IPS-NIHi11 (cell line): ENCODE measurements at regions not wholly inside any gene's neighbourhood (a gene's known extent, or its start where the extent isn't known, plus 50 kb on each side); places are given as distances from the start of the nearest gene placed in this dataset.
A peak's percentile ranks its signal among the peaks of the same experiment; 100 is the strongest.

Experiments
- DNase-seq: peaks from one replicate; pipeline ENCODE4 v3.0.0; 2012; ENCODE audit warnings: mixed read lengths, low spot score

DNA sequence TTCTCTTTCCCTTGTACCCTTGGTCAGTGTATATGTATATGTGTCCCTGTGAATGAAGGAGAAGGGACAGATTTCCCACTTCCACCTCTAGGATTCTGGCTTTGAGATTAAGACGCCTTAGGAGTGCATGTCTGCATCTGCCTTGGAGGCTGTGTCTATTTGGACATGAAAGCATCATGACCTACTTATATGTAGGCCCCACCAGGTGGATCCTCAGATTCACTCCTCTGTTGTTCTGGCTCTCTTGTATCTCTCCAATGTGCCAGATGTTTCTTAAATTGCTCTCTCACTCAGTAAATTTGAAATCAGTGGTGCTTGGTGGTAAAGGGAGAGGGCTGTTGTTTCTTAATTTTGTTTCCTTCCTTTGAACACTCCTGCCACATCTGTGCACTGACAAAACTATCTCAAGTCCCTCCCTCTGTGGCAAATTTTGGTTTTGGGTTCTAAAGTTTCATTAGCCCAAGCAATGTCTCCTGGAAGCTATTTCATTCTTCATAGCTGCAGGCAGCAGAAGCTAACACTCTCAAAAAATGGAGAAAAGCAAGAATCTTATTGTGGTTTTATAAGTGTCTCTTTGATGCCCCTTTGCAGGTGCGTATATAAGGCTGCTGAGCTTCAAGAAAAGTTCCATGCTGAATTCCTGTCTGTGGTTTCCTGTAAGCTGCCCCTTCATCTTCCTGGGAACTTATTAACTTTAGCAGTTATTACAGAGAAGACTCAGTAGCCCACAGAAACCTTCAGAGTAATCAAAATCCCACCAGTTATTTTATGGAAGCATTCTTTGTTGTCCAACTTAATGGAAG is 179.7 kb upstream of the SETBP1 start:
- no peak for DNase-seq

DNA sequence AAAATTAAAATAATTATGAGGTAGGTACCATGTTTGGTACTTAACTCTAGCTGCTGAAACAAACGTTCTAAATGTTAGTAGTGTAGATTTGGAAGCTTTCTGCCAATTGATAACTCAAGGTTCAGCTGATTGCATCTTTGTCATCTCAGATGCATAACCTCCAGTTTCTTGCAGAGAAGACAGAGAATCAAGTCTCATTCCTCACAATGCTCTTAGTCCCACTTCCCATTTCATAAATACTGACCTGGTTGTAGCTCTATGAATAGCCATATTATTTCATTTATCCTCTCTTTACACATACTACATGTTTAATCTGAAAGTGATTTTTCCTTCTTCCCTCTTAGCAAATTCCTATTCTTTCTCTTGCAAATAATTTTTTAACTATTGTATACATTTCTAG is 178.5 kb upstream of the SETBP1 start:
- DNase-seq: no peak

GRCh38 chr18:44502790-44503189 is 177.9 kb upstream of the SETBP1 start:
- no peak for DNase-seq

DNA sequence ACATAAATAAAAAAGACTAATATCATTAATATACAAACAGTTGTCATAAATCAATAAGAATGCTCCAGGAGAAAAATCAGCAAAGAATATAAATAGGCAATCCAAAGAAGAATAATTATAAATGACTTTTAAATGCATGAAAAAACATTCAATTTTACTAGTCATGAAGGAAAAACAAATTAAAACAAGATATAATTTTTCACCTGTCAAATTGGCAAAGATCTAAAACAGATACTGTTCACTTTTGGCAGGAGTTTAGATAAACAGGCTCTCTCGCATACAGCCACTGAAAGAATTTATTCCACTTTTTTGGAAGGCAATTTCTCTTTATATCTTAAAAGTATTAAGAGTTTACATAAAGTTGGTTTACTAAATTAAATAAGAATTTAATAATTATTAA is 176.8 kb upstream of the SETBP1 start:
- no peak for DNase-seq

- DNase-seq: no peak
Measured at GRCh38 chr18:44507729-44508325, 172.9 kb upstream of the SETBP1 start.

GRCh38 chr18:44508474-44508873 is 172.2 kb upstream of the SETBP1 start:
- DNase-seq: no peak

- no peak for DNase-seq
Measured at GRCh38 chr18:44509048-44509447, 171.6 kb upstream of the SETBP1 start.

DNA sequence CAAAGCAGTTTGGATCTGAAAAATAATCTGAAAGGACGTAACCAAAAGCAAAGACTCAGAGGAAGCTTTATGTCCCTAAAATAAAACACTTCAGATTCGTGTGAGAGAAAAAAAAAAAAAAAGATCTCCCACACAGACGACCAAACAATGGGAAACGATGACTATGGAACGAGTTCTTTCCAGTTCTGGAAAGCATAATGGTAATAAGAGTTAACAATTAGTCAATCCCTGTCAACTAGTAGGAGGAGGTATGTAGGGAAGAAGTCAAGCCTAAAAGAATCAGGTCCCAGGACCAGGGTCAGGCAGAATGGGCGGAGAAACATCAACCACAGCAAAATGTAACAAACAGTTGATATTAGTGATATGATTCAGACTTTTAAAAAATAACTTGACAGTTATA is 170.3 kb upstream of the SETBP1 start:
- DNase-seq: no peak

- no peak for DNase-seq
Measured at GRCh38 chr18:44513233-44513632, 167.5 kb upstream of the SETBP1 start.

DNA sequence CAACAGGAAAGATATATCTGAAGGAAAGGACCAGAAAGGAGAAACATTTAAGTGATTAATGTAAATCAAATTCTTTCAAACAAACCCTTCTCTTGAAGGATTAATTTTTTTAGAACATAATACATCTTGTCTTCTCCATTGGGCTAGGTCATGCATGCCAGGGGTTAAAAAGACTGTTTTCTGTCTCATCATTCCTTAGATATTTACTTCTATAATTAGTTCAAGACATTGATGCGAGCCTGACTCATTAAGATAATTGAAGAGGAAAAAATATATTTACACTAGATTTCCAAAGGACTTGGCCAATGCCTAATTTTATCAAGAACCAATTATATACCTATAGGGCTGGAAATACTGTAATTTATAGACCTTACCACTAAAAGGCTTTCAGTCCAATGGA is 166.6 kb upstream of the SETBP1 start:
- no peak for DNase-seq

DNA sequence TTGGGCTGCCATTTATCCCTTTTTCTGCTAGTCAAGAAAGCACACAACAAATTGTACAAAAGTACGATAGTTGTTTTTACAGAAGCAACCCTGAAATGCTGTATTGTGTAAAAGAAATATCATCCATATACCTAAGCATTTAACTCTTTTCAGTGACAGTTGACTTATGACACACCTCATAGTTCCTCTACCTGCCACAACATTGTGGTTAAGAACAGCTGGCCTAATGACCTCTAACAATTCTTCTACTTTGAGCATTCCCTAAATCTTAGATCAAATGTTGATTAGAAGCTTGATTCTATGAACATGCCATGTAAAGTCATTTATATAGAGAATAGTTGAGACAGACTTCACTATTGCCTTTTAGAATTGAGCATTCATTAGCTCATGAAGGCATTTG is 165.9 kb upstream of the SETBP1 start:
- DNase-seq: no peak

DNA sequence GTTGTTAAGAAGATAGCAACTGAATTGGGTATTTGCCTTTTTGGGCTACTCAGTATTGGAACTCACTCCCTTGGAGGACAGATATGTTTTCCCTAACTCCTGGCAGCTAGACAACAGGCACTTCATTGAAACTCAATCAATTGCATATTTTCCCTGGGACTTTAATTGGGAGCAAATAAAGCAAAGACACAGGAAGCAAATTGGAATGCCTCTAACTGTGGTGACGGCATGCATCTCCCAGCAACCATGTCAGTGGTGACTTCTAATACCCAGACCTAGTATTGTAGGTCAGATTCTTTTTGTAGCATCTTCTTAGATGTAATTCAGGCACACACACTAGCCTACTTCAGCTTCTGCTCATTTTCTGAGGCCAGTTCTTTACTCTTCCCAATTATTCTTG is 164.2 kb upstream of the SETBP1 start:
- no peak for DNase-seq

- no peak for DNase-seq
Measured at GRCh38 chr18:44517136-44517535, 163.6 kb upstream of the SETBP1 start.

- no peak for DNase-seq
Measured at GRCh38 chr18:44518091-44518615, 162.5 kb upstream of the SETBP1 start.

- DNase-seq: no peak
Measured at GRCh38 chr18:44518666-44519065, 162.0 kb upstream of the SETBP1 start.

GRCh38 chr18:44520981-44521667 is 159.6 kb upstream of the SETBP1 start:
- DNase-seq: no peak

DNA sequence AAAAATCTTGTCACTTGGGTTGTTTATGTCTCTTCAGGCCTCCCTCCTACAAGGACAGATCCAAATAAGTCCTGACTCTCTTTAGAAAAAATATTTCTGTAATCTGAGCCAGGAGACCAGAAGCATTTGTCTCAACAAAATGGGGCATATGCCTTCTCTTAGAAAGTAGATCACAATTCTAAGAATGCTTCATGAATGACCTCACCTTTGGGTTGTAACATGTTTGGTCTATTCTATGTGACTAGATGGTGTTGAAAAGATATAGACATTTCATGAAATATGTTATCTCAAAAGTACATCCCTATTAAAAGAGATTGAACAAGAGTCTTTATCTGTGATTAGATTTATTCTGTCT is 159.0 kb upstream of the SETBP1 start:
- DNase-seq: no peak

- DNase-seq: no peak
Measured at GRCh38 chr18:44526705-44527415, 153.8 kb upstream of the SETBP1 start.

- no peak for DNase-seq
Measured at GRCh38 chr18:44533071-44533470, 147.6 kb upstream of the SETBP1 start.

- no peak for DNase-seq
Measured at GRCh38 chr18:44536046-44536445, 144.6 kb upstream of the SETBP1 start.

DNA sequence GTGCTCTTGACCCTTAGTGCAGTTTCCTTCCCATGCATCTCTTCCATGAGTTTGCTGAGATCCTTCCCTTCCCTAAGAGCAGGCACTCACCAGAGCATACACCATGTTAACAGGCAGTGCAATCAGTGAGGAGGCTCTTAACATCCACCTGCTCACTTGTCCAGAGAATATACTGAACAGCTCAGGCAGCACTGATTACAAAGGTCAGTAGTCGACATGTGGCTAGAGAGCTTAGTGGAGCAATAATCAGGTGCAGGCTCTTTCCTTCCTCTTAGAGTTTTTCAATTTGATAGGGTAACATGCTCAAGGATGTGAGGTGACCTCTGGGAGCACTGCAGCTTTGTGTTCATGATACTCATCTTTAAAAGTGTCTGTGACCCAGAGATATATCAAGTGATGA is 144.1 kb upstream of the SETBP1 start:
- DNase-seq: no peak

GRCh38 chr18:44537526-44537925 is 143.2 kb upstream of the SETBP1 start:
- peak; percentile 23 for DNase-seq

- no peak for DNase-seq
Measured at GRCh38 chr18:44539926-44540325, 140.8 kb upstream of the SETBP1 start.
